SK-N-SH (cell line): ENCODE measurements at regions not wholly inside any gene's neighbourhood (a gene's known extent, or its start where the extent isn't known, plus 50 kb on each side); places are given as distances from the start of the nearest gene placed in this dataset.

Experiments used
- CTCF ChIA-PET: fragments of 300-600, 350-600 bp; formaldehyde crosslinking; extraction: SDS; loops from one replicate; lab custom pipeline; 2021; lab: Yijun Ruan, JAX
- POLR2A ChIA-PET: fragments of 350-600 bp; sonication (Branson Sonifier 250); formaldehyde crosslinking; extraction: SDS; loops from one replicate; lab custom pipeline; 2020; ENCODE audit warnings: antibody characterized with exemption, inconsistent platforms; lab: Yijun Ruan, JAX
- DNase-seq: peaks from one replicate; pipeline ENCODE4 v3.0.0; 2012
- H2AFZ ChIP-seq: fragments of 200-600 bp; sonication (generic); 2 replicates; pipeline ENCODE4 v1.8.1; 2016; ENCODE audit warnings: antibody characterized with exemption, mild to moderate bottlenecking, low read depth
- H3F3A ChIP-seq: fragments of 200-600 bp; sonication (generic); replicated peaks from 2 replicates; pipeline ENCODE3; 2016; ENCODE audit warnings: antibody characterized with exemption, mild to moderate bottlenecking; ENCODE audit not compliant: insufficient read depth
- H3K27ac ChIP-seq, 2 experiments: fragments of 200-500 bp in 1 of 2; fragments of 200-600 bp in 1 of 2; sonication (Bioruptor generic) in 1 of 2; sonication (generic), shearing (Covaris generic) in 1 of 2; 2 replicates each; pipeline versions ENCODE4 v1.5.1 to v1.6.1; 2014 to 2016; ENCODE audit warnings: low read depth in 2 of 2, inconsistent platforms in 1 of 2, low read length in 1 of 2, mild to moderate bottlenecking in 1 of 2, mixed read lengths in 1 of 2
- H3K27me3 ChIP-seq: fragments of 200-600 bp; sonication (generic), shearing (Covaris generic); 2 replicates; pipeline ENCODE4 v1.6.1; 2016; ENCODE audit warnings: mixed run types; ENCODE audit not compliant: insufficient read depth
- H3K36me3 ChIP-seq, 2 experiments: fragments of 200-500 bp in 1 of 2; fragments of 200-600 bp in 1 of 2; sonication (Bioruptor generic) in 1 of 2; sonication (generic) in 1 of 2; replicated peaks in 1 of 2; 2 replicates each; pipeline versions ENCODE3 to v1.5.1; 2014 to 2016; ENCODE audit warnings: low read length in 1 of 2, mild to moderate bottlenecking in 1 of 2; ENCODE audit not compliant: insufficient read depth in 2 of 2, control insufficient read depth in 1 of 2
- H3K4me1 ChIP-seq, 2 experiments: fragments of 200-500 bp in 1 of 2; fragments of 200-600 bp in 1 of 2; sonication (Bioruptor generic) in 1 of 2; sonication (generic), shearing (Covaris generic) in 1 of 2; 2 replicates each; pipeline versions ENCODE4 v1.5.1 to v1.6.1; 2014 to 2016; ENCODE audit warnings: low read depth in 1 of 2, low read length in 1 of 2, mixed run types in 1 of 2; ENCODE audit not compliant: insufficient read depth in 2 of 2, control insufficient read depth in 1 of 2
- H3K4me2 ChIP-seq: fragments of 200-600 bp; sonication (generic), shearing (Covaris generic); 2 replicates; pipeline ENCODE4 v1.6.1; 2017; ENCODE audit warnings: mixed run types
- H3K4me3 ChIP-seq, 2 experiments: fragments of 200-500 bp in 1 of 2; fragments of 200-600 bp in 1 of 2; sonication (Bioruptor generic) in 1 of 2; sonication (generic), shearing (Covaris generic) in 1 of 2; 2 replicates each; pipeline versions ENCODE4 v1.5.1 to v1.8.1; 2014 to 2016; ENCODE audit warnings: low read depth in 2 of 2, inconsistent platforms in 1 of 2, low read length in 1 of 2, mild to moderate bottlenecking in 1 of 2, mixed read lengths in 1 of 2, moderate library complexity in 1 of 2
- H3K79me2 ChIP-seq: fragments of 200-600 bp; sonication (generic); 2 replicates; pipeline ENCODE4 v1.8.1; 2017; ENCODE audit warnings: mild to moderate bottlenecking; ENCODE audit not compliant: insufficient read depth
- H3K9ac ChIP-seq: fragments of 200-600 bp; sonication (generic); 2 replicates; pipeline ENCODE4 v1.6.1; 2017; ENCODE audit warnings: mixed run types
- H3K9me2 ChIP-seq: fragments of 200-600 bp; sonication (generic); 2 replicates; pipeline ENCODE4 v1.6.1; 2017; ENCODE audit warnings: mixed run types
- H3K9me3 ChIP-seq: fragments of 200-600 bp; sonication (generic); 2 replicates; pipeline ENCODE4 v1.6.1; 2017; ENCODE audit warnings: mixed run types, mild to moderate bottlenecking, moderate library complexity
- H4K20me1 ChIP-seq: fragments of 200-600 bp; sonication (generic); 2 replicates; pipeline ENCODE4 v1.6.1; 2017; ENCODE audit warnings: mild to moderate bottlenecking, mixed run types; ENCODE audit not compliant: insufficient read depth
- CHD2 ChIP-seq: fragments of 150-350 bp; IDR thresholded peaks from 2 replicates; pipeline ENCODE4 v1.6.1; 2018; ENCODE audit warnings: low read length; ENCODE audit not compliant: partially characterized antibody
- CTCF ChIP-seq: fragments of 200-600 bp; sonication (generic); IDR thresholded peaks from 2 replicates; pipeline ENCODE4 v1.6.1; 2017; ENCODE audit warnings: antibody characterized with exemption, mild to moderate bottlenecking, moderate library complexity
- EP300 ChIP-seq, 2 experiments: IDR thresholded peaks; 2 replicates each; pipeline versions ENCODE4 v1.4.0 to v1.6.1; 2012; ENCODE audit warnings: borderline replicate concordance in 1 of 2, low read depth in 1 of 2, low read length in 1 of 2
- FOXM1 ChIP-seq: IDR thresholded peaks from 2 replicates; pipeline ENCODE4 v1.4.0; 2012; ENCODE audit warnings: low read depth, mild to moderate bottlenecking
- GABPA ChIP-seq: IDR thresholded peaks from 2 replicates; pipeline ENCODE4 v1.4.0; 2012; ENCODE audit warnings: low read depth, mild to moderate bottlenecking
- GATA2 ChIP-seq: sonication (generic); formaldehyde crosslinking; IDR thresholded peaks from 2 replicates; pipeline ENCODE4 v1.5.0; 2020; ENCODE audit warnings: mild to moderate bottlenecking, missing genetic modification reagents
- JUND ChIP-seq: IDR thresholded peaks from 2 replicates; pipeline ENCODE4 v1.4.0; 2012
- MEF2A ChIP-seq: IDR thresholded peaks from 2 replicates; pipeline ENCODE4 v1.4.0; 2012; ENCODE audit warnings: low read depth, borderline replicate concordance
- MXI1 ChIP-seq: IDR thresholded peaks from 2 replicates; pipeline ENCODE4 v1.6.1; 2012; ENCODE audit warnings: mild to moderate bottlenecking, low read depth, low read length, improper control_type of control experiment
- NRF1 ChIP-seq: IDR thresholded peaks from 2 replicates; pipeline ENCODE4 v1.6.1; 2012; ENCODE audit warnings: low read depth, mild to moderate bottlenecking, low read length
- POLR2AphosphoS5 ChIP-seq: IDR thresholded peaks from 2 replicates; pipeline ENCODE4 v1.6.1; 2012; ENCODE audit warnings: low read depth, low read length
- RAD21 ChIP-seq: IDR thresholded peaks from 2 replicates; pipeline ENCODE4 v1.6.1; 2012; ENCODE audit warnings: mild to moderate bottlenecking, low read length
- REST ChIP-seq: IDR thresholded peaks from 2 replicates; pipeline ENCODE4 v1.6.1; 2012; ENCODE audit warnings: mild to moderate bottlenecking, low read depth, low read length, moderate library complexity
- RFX5 ChIP-seq: IDR thresholded peaks from 2 replicates; pipeline ENCODE4 v1.6.1; 2012; ENCODE audit warnings: mild to moderate bottlenecking, improper control_type of control experiment, low read length
- SMC3 ChIP-seq: IDR thresholded peaks from 2 replicates; pipeline ENCODE4 v1.6.1; 2012; ENCODE audit warnings: low read depth, low read length, improper control_type of control experiment
- TCF12 ChIP-seq: IDR thresholded peaks from 2 replicates; pipeline ENCODE4 v1.4.0; 2012
- USF1 ChIP-seq: IDR thresholded peaks from 2 replicates; pipeline ENCODE4 v1.4.0; 2012; ENCODE audit warnings: low read depth, borderline replicate concordance
- USF2 ChIP-seq: fragments of 150-350 bp; IDR thresholded peaks from 2 replicates; pipeline ENCODE4 v1.6.1; 2017; ENCODE audit warnings: antibody characterized with exemption, low read length, low read depth, borderline replicate concordance

GRCh38 chr5:50898966-50899365, 232.5 kb downstream of the PARP8 start:
- POLR2A ChIA-PET: no interaction called here
- CTCF ChIA-PET: no interaction called here
- no peak overlapping the region for H2AFZ ChIP-seq

More at GRCh38 chr5:50898966-50899365, 232.5 kb downstream of the PARP8 start:
- DNase-seq: no peak
- H3K4me3 ChIP-seq: no peak overlapping the region
- H3K9me2 ChIP-seq: no peaks in the 10 kb centered on the region
- H3F3A ChIP-seq: no peaks in the 10 kb centered on the region
- no peaks in the 10 kb centered on the region for H3K4me1 ChIP-seq
- H3K4me2 ChIP-seq: no peak overlapping the region
- H3K27me3 ChIP-seq: no peaks in the 10 kb centered on the region
- H3K79me2 ChIP-seq: no peaks in the 10 kb centered on the region
- no peak overlapping the region for H3K9ac ChIP-seq
- no peaks in the 10 kb centered on the region for H4K20me1 ChIP-seq
- no peaks in the 10 kb centered on the region for H3K36me3 ChIP-seq
- H3K9me3 ChIP-seq: no peaks in the 10 kb centered on the region
- TF ChIP-seq SMC3 (no peak), JUND (no peak), MEF2A (no peak), EP300 (IDR thresholded peaks at IDR 0.05; ENCODE audit: borderline replicate concordance in 1 of 2, low read depth in 1 of 2, low read length in 1 of 2) (no peak), MXI1 (no peak), FOXM1 (no peak), GATA2 (no peak), USF1 (no peak), RAD21 (no peak), CHD2 (no peak), USF2 (no peak), GABPA (no peak), NRF1 (no peak), REST (no peak), POLR2AphosphoS5 (no peak), TCF12 (no peak), CTCF (no peak), RFX5 (no peak)
- H3K27ac ChIP-seq: no peak overlapping the region
